SU-DHL-6 (cell line): ENCODE measurements at regions not wholly inside any gene's neighbourhood (a gene's known extent, or its start where the extent isn't known, plus 50 kb on each side); places are given as distances from the start of the nearest gene placed in this dataset.

Experiments
- CTCF ChIP-seq: fragments of 200-600 bp; sonication (generic); IDR thresholded peaks from one replicate; pipeline ENCODE4 v1.5.1; 2017; ENCODE audit warnings: antibody characterized with exemption, mild to moderate bottlenecking, low read length, moderate library complexity; ENCODE audit not compliant: insufficient read depth, poor library complexity, severe bottlenecking
- EZH2phosphoT487 ChIP-seq: fragments of 200-600 bp; sonication (generic), shearing (Covaris generic); conservative IDR thresholded peaks from 2 replicates; pipeline ENCODE4 v1.6.1; 2018; ENCODE audit warnings: mild to moderate bottlenecking, antibody characterized with exemption, low read length, moderate library complexity, mixed read lengths

- TF ChIP-seq CTCF (no peak), EZH2phosphoT487 (no peak)
These were observed 55.5 kb downstream of the TPBG start for GRCh38 chr6:82419132-82419581.
